ENCODE measurements at regions not wholly inside any gene's neighbourhood (a gene's known extent, or its start where the extent isn't known, plus 50 kb on each side); places are given as distances from the start of the nearest gene placed in this dataset.

DNA sequence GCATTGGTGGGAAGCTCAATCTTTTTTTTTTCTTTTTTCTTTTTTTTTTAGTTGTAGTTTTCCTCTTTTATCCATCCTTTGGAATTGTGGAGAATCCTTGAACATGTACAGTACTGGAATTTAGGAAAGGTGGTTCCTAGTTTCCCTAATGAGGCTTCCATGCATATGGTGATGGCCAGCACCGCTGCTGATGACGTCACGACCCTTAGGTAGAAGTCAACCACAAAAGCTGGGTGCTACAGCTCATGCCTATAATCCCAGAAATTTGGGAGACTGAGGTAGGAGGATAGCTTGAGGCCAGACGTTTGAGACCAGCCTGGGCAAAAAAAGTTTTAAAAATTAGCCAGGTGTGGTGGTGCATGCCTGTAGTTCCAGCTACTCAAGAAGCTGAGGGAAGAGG is 79.3 kb upstream of the SOX4 start:
- no peak for DNase-seq (ENCODE audit: low read depth)
- TF ChIP-seq, protein P1, sequence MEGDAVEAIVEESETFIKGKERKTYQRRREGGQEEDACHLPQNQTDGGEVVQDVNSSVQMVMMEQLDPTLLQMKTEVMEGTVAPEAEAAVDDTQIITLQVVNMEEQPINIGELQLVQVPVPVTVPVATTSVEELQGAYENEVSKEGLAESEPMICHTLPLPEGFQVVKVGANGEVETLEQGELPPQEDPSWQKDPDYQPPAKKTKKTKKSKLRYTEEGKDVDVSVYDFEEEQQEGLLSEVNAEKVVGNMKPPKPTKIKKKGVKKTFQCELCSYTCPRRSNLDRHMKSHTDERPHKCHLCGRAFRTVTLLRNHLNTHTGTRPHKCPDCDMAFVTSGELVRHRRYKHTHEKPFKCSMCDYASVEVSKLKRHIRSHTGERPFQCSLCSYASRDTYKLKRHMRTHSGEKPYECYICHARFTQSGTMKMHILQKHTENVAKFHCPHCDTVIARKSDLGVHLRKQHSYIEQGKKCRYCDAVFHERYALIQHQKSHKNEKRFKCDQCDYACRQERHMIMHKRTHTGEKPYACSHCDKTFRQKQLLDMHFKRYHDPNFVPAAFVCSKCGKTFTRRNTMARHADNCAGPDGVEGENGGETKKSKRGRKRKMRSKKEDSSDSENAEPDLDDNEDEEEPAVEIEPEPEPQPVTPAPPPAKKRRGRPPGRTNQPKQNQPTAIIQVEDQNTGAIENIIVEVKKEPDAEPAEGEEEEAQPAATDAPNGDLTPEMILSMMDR (conservative IDR thresholded peaks at IDR 0.05; ENCODE audit: low read depth, low read length), result no peak
- no peak overlapping the region for H3K4me3 ChIP-seq (ENCODE audit: low read length)

DNA sequence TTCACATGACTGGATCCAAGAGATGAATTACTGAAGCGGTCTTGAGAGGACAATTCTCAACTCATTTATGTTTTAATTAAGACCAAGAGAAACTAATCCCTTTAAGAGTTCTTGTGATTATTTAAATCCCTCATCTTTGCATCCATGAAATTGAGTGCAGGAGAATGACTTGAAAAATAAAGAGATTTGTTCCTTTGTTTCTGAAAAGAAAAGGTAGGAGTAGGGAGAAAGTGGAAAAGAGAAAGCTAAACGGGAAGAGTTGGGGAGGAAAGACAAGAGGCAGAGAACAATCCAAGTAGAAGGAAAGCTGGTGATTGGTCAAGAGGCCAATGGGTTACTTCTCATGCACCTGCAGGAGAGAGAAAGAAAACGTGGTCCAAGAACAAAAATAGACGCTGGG is 75.2 kb upstream of the SOX4 start:
- H3K4me3 ChIP-seq (ENCODE audit: low read length), result no peak overlapping the region
- TF ChIP-seq, protein P1 (conservative IDR thresholded peaks at IDR 0.05; ENCODE audit: low read depth, low read length), result no peak

DNA sequence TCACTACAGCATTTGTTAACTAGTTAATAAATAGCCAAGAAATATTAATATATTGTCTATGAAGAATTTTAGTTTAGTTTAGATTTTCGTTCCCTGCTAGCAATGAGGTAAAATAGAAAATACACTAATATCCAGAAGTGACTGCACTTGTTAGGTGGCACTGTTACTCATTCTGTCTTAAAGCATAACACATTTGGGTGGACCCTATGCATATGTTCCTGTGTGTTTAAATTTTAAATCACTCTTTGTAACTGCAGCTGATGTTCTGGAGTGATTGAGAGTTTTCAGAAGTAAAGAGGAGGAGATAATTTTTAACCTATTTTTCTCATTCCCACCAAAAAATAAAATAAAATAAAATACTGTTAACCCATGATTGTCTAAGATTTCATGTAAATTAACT is 73.9 kb upstream of the SOX4 start:
- DNase-seq (ENCODE audit: low read depth), result no peak
- H3K4me3 ChIP-seq (ENCODE audit: low read length), result no peak overlapping the region
- TF ChIP-seq, protein P1 (conservative IDR thresholded peaks at IDR 0.05; ENCODE audit: low read depth, low read length), result no peak

More for the DNA sequence above, 75.2 kb upstream of the SOX4 start:
- DNase-seq (ENCODE audit: low read depth), result no peak

DNA sequence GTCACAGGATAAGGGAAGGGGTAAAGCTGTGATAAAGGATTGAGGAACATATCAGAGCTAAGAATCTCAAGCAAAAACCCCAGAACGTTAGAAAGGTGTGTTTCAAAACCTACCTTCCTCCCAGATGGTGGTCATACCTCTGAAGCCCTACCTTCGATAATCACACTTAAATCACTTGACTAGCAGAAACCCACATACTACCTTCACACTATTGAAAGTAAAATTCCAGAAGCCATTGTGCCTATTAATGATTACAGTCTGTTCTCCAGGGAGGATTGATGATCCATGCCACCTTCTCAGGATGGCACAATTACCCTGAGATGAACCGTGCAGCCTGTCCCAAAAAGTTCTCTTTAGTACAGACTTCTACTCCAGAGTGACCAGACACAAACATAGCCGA is 72.3 kb upstream of the SOX4 start:
- TF ChIP-seq, protein P1 (conservative IDR thresholded peaks at IDR 0.05; ENCODE audit: low read depth, low read length), result no peak
- no peak for DNase-seq (ENCODE audit: low read depth)
- H3K4me3 ChIP-seq (ENCODE audit: low read length), result no peak overlapping the region

DNA sequence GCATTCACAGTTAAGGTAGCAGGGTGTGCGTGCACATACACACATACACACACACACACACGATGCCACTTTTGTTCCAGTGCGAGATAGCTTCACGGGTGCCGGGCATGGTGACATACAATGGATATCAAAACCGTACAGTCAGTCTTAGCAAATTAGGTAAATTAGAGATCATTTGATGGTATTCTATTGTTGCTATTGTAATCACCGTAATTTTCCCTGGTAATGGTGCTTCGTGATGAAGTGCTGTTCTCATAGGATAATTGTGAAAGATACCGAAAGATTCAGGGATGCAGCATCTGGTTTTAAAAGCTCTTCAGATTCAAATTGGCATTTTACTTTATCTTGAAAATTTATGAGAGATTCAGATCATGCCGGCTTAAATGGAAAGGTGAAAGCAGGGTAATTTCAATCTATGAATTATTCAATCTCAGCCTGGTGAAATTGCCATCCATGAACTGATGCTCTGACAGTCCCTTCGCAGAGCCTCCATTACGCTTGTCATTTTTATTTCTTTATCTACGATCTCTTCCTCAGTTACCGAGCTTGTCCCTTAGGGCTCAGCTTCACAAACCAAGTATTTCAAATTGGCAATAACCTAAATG is 71.3 kb upstream of the SOX4 start:
- TF ChIP-seq, protein P1 (conservative IDR thresholded peaks at IDR 0.05; ENCODE audit: low read depth, low read length), result no peak
- H3K4me3 ChIP-seq (ENCODE audit: low read length), result no peak overlapping the region
- DNase-seq (ENCODE audit: low read depth), result no peak

DNA sequence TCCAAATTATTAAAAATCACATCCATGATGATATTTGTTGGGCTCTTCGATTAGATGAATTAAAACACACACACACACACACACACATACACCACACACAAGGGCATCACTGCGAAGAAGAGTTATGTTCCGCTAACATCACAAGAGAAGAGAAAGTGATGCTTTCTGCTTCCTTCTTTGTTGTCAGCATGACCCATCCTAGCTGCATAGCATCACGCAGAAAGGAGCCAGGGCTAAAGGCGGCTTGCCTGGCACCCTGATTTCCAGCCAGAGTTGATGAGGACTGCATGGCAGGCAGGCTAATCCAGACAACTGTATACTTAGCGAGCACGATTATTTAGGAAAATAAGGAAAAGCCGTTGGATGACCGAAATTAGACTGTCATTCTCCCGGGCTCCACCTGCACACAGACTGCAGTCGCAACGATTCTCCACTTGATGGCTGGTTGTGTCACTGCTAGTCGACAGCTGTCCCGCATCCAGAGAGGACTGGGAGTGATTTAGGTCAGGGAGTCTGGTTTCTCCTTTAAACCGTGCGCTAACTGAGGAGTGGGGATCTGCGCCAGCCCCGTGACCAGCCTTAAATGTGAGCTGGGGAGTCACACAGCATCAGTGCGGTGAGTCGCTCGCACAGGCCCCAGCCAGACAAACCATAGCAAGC is 70.6 kb upstream of the SOX4 start:
- TF ChIP-seq, protein P1 (conservative IDR thresholded peaks at IDR 0.05; ENCODE audit: low read depth, low read length), result peak; percentile 10
- DNase-seq (ENCODE audit: low read depth), result no peak
- no peak overlapping the region for H3K4me3 ChIP-seq (ENCODE audit: low read length)

DNA sequence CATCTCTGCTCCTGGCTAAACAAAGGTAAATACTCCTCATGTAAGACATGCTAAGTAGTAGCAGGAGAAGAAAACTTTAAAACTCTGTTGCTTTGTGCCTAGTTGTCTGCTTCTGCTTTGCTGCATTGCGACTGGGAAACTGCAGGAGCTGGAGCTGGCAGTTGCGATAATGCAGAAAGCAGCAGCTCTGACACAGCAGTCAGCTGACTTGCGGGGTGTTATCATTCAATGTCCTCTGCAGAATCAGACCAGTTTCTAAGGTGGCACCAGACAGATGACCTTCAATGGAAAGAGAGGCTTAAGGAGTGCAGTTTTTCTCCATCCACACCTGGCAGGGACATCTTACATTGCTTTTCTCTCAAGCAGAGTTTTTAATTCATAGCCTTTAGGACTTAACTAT is 69.9 kb upstream of the SOX4 start:
- TF ChIP-seq, protein P1 (conservative IDR thresholded peaks at IDR 0.05; ENCODE audit: low read depth, low read length), result no peak
- no peak for DNase-seq (ENCODE audit: low read depth)
- H3K4me3 ChIP-seq (ENCODE audit: low read length), result no peak overlapping the region
